ENCODE measurements at regions not wholly inside any gene's neighbourhood (a gene's known extent, or its start where the extent isn't known, plus 50 kb on each side); places are given as distances from the start of the nearest gene placed in this dataset.
A peak's percentile ranks its signal among the peaks of the same experiment; 100 is the strongest.
"Not testable (repeated sequence)": the region's sequence is repeated elsewhere in the genome, so short reads cannot be mapped to it uniquely, and the experiment has no call there.

- intact Hi-C loops (cut with micrococcal nuclease): no loop called here
- CTCF ChIA-PET: interaction anchor here (0.6 to 0.7 kb wide), 4 partner anchors 14 to 168 kb away, joined by 3 to 17 read pairs (median 8); no protein-coding TSS in a partner anchor
These were observed 136.5 kb downstream of the EPC1 start for GRCh38 chr10:32210306-32211045.

GRCh38 chr10:32208005-32208404, 139.0 kb downstream of the EPC1 start:
- H3F3A ChIP-seq (ENCODE audit: low read length, unreplicated experiment); H3K4me1 ChIP-seq (ENCODE audit: insufficient read depth, low read length); CTCF ChIA-PET; H3K9me2 ChIP-seq (replicated peaks; ENCODE audit: low read length); H4K20me1 ChIP-seq (ENCODE audit: low read length); POLR2A ChIA-PET (ENCODE audit: unreplicated experiment); H3K79me2 ChIP-seq (ENCODE audit: low read length); DNase-seq; ATAC-seq; BruUV-seq (replicated peaks); H3K9ac ChIP-seq (ENCODE audit: low read length); H3K4me3 ChIP-seq (ENCODE audit: low read length); H3K4me2 ChIP-seq (ENCODE audit: low read length); H3K36me3 ChIP-seq (ENCODE audit: low read depth, low read length); H3K27me3 ChIP-seq (ENCODE audit: low read length); H3K9me3 ChIP-seq (ENCODE audit: low read length); H3K27ac ChIP-seq (ENCODE audit: low read length); H2AFZ ChIP-seq (ENCODE audit: low read length): not testable (repeated sequence)
- intact Hi-C loops (cut with micrococcal nuclease): loop anchor here (10.0 kb wide), 1 partner anchor 163 kb away; no protein-coding TSS in a partner anchor

More at GRCh38 chr10:32210306-32211045, 136.5 kb downstream of the EPC1 start:
- Histone ChIP-seq H3F3A (ENCODE audit: low read length, unreplicated experiment) (no peaks in the 10 kb centered on the region), H4K20me1 (ENCODE audit: low read length) (no peaks in the 10 kb centered on the region), H3K4me3 (ENCODE audit: low read length) (no peak overlapping the region), H3K4me1 (ENCODE audit: insufficient read depth, low read length) (no peaks in the 10 kb centered on the region), H3K27me3 (ENCODE audit: low read length) (no peaks in the 10 kb centered on the region), H2AFZ (ENCODE audit: low read length) (no peak overlapping the region), H3K27ac (ENCODE audit: low read length) (no peak overlapping the region), H3K79me2 (ENCODE audit: low read length) (no peaks in the 10 kb centered on the region), H3K9me3 (ENCODE audit: low read length) (no peaks in the 10 kb centered on the region), H3K4me2 (ENCODE audit: low read length) (no peak overlapping the region), H3K36me3 (ENCODE audit: low read depth, low read length) (no peaks in the 10 kb centered on the region), H3K9ac (ENCODE audit: low read length) (no peak overlapping the region), H3K9me2 (replicated peaks; ENCODE audit: low read length) (no peaks in the 10 kb centered on the region)
- peak; percentile 62 for ATAC-seq
- TF ChIP-seq CTCF (conservative IDR thresholded peaks at IDR 0.05; ENCODE audit: low read depth, low read length) (peak; percentile 47), EZH2phosphoT487 (IDR thresholded peaks at IDR 0.05; ENCODE audit: borderline replicate concordance, low read length) (no peak)
- no TSS peak for BruUV-seq (replicated peaks)
- POLR2A ChIA-PET (ENCODE audit: unreplicated experiment): no interaction called here
- peak; percentile 62 for DNase-seq

- ATAC-seq: peak; percentile 57
- no peaks in the 10 kb centered on the region for H3K9me3 ChIP-seq (ENCODE audit: low read length)
- no peak overlapping the region for H3K9ac ChIP-seq (ENCODE audit: low read length)
- BruUV-seq (replicated peaks): no TSS peak
- ChIA-PET POLR2A (ENCODE audit: unreplicated experiment) (no interaction called here), CTCF (no interaction called here)
- H3K27me3 ChIP-seq (ENCODE audit: low read length): no peaks in the 10 kb centered on the region
- no peak overlapping the region for H3K4me3 ChIP-seq (ENCODE audit: low read length)
- no peak overlapping the region for H3K27ac ChIP-seq (ENCODE audit: low read length)
- H3K9me2 ChIP-seq (replicated peaks; ENCODE audit: low read length): no peaks in the 10 kb centered on the region
- H3K36me3 ChIP-seq (ENCODE audit: low read depth, low read length): no peaks in the 10 kb centered on the region
- intact Hi-C loops (cut with micrococcal nuclease): loop anchor here (2.0 to 10.0 kb wide), 2 partner anchors 69 to 163 kb away; no protein-coding TSS in a partner anchor
- TF ChIP-seq CTCF (conservative IDR thresholded peaks at IDR 0.05; ENCODE audit: low read depth, low read length): peak; percentile 71
- TF ChIP-seq EZH2phosphoT487 (IDR thresholded peaks at IDR 0.05; ENCODE audit: borderline replicate concordance, low read length): no peak
- TF ChIP-seq EZH2 (IDR thresholded peaks at IDR 0.05; ENCODE audit: low read length, unreplicated experiment): no peak
- peak; percentile 63 for DNase-seq
- H4K20me1 ChIP-seq (ENCODE audit: low read length): no peaks in the 10 kb centered on the region
- no peak overlapping the region for H3K4me2 ChIP-seq (ENCODE audit: low read length)
- no peaks in the 10 kb centered on the region for H3K4me1 ChIP-seq (ENCODE audit: insufficient read depth, low read length)
- H3F3A ChIP-seq (ENCODE audit: low read length, unreplicated experiment): no peaks in the 10 kb centered on the region
- H3K79me2 ChIP-seq (ENCODE audit: low read length): no peaks in the 10 kb centered on the region
- peak overlapping the region; percentile 50; the same call in 1 of the 2 replicates for H2AFZ ChIP-seq (ENCODE audit: low read length)
These were observed 139.4 kb downstream of the EPC1 start for GRCh38 chr10:32207544-32207943.
